D721Med (cell line): ENCODE measurements at regions not wholly inside any gene's neighbourhood (a gene's known extent, or its start where the extent isn't known, plus 50 kb on each side); places are given as distances from the start of the nearest gene placed in this dataset.

Experiments used
- DNase-seq: peaks from one replicate; pipeline ENCODE4 v3.0.0; 2011; ENCODE audit warnings: low spot score; ENCODE audit not compliant: insufficient read length
- FAIRE-seq: peaks from 2 replicates; lab custom pipeline; 2011; peaks lifted over from hg19 to GRCh38; lab: Jason Lieb, UNC
- TF ChIP-seq, protein P1 (sequence below): IDR thresholded peaks from 2 replicates; pipeline ENCODE4 v1.5.1; 2012; ENCODE audit warnings: mild to moderate bottlenecking, control low read depth; ENCODE audit not compliant: insufficient read depth; ENCODE audit errors: missing control alignments

DNA sequence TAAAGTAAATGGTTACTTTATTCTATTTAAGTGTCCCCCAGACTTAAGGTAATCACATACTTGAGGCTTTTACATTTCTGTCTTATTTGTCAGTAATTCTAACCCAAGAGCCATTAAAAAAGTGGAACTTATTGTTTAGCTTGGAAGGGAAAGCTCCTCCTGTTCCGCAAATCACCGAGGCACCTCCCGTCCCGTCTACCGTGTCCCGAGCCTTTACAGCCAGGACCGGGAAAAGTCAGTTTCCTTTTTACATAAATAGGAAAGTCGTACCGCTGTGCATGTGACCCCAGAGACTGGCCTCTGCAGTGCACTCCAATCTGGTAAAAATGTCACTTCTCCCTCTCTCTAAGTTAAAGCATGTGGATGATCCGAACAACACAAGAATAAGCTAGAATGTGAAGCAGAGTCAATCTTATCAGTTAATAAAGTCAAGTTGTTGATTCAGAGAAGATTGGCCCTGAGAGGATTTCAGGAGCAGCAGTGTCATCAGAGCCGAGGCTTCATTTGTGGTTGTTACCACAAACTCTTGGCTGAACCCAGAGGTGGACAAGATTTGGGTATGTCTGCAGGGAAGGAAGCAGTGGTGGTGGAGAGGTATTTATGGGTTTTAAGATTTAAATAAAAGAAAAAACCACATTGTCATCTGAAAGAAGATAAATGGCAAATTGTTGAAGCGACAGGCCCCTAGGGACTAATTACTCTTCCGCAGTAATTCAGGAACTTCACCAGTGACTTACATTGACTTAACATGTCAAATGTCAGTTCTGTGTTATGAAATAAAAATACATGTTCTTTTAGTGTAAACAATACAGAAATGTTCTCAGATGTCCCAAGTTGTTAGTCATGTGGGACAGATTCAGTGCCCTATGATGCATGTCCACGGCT lies 316.6 kb upstream of the ZNF32 start:
- FAIRE-seq (no peak), DNase-seq (no peak)
- TF ChIP-seq, protein P1, sequence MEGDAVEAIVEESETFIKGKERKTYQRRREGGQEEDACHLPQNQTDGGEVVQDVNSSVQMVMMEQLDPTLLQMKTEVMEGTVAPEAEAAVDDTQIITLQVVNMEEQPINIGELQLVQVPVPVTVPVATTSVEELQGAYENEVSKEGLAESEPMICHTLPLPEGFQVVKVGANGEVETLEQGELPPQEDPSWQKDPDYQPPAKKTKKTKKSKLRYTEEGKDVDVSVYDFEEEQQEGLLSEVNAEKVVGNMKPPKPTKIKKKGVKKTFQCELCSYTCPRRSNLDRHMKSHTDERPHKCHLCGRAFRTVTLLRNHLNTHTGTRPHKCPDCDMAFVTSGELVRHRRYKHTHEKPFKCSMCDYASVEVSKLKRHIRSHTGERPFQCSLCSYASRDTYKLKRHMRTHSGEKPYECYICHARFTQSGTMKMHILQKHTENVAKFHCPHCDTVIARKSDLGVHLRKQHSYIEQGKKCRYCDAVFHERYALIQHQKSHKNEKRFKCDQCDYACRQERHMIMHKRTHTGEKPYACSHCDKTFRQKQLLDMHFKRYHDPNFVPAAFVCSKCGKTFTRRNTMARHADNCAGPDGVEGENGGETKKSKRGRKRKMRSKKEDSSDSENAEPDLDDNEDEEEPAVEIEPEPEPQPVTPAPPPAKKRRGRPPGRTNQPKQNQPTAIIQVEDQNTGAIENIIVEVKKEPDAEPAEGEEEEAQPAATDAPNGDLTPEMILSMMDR: no peak

DNA sequence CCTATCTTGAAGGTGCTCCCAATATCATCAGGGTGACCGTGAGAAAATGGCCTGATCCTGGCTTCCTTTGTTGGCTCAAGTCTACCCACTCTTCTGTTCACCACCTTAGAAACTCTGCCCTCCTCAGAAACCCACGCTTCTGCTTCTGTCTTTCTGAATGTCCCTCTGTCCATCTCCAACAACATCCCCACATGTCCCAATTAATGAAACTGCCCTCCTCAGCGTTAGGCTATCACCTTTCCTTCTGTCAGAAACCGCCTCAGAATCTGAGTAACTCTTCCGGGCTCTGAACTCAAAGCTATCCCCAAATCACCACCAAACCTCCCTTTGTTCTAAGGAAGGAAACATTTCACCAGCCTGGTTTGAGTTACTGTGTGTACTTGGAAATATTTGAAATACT lies 315.8 kb upstream of the ZNF32 start:
- FAIRE-seq (no peak), DNase-seq (no peak)
- TF ChIP-seq, protein P1: no peak

DNA sequence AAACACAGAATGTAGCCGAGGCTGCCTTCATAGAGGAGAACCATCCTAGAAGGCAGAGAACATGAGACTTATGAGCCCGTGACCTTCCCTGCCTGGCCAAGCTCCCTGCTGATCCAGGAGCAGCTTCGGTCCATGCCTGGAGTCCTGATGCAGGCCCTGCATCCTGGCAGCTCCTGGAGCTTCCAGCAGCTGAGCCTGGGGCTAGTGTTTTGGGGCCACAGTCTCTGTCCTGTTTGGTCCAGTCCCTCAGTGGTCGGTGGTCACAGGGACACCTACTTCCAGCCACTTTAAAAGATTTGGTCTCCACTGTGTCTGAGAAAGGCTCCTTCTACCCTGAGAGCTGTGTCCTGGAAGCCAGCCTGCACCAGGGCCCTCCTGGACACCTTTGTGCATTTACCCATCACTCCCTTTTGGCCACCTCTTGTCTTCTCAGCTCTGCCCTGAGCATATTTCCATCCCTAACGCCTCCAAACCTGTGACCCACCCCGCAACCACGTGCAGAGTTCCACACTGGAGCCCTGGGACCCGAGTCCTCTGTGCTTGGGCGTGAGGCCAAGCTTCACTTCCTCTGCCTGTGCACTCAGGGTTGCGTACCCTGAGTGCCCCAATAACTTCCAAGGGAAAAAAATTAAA lies 315.2 kb upstream of the ZNF32 start:
- no peak for DNase-seq
- TF ChIP-seq, protein P1: no peak
- FAIRE-seq: no peak

DNA sequence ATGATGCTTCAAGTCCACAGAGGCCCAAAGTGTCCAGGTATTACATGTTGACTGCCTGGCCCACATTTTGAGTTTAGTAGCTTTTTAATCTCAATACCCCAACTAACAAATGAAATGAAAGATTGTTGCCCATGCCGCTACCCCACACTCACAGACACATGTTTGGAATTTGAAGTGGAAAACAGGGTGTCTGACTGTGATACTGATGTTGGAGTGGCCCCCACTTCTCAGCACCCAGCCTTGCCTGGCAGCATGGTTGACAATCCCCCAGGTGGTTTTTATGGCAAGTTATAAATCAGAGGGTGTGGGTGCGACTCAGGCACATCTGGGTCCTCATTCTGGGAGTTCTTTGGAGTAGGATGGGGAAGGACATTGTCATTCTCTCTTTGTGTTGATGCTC lies 314.7 kb upstream of the ZNF32 start:
- DNase-seq (no peak), FAIRE-seq (no peak)

DNA sequence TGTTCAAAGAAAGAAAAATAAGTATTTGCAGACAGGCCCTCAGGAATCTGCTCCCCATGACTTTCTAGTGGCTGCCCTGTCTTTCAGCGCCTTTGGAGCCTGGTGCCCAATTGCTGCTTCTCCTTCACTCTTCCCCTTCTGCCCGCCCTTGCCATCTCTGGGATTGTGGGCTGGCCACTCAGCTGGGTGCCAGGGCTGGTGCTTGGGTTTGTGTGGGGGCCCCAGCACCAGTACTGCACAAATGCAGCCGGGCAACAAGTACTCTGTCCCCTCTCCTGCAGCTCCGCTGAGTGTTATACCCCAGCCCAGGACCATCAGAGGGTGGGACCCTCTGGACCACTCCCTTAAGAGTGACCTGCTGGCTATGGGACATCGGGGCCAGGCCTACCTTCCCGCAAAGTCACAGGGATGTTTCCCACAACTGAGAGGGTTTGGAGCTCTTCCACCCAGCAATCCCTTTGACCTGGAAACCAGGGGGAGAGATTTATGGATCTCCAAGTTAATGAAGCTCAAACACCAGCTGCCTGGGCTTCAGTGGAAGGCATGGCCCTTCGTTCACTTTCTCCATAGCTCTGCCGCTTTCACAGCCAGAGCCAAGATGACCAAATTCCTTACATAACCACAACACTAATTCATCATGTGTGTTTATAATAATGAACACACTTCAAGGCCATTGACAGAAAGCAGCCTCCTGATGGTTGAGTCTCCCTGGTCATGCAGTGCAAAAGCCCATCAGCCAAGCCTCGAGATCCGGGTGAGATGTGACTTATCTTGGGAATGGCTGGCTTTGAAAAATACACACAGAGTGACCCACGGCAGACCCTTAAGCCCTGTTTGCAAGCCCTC lies 313.9 kb upstream of the ZNF32 start:
- FAIRE-seq (no peak), DNase-seq (no peak)
- TF ChIP-seq, protein P1: no peak

More for the DNA sequence above, 314.7 kb upstream of the ZNF32 start:
- TF ChIP-seq, protein P1: no peak

DNA sequence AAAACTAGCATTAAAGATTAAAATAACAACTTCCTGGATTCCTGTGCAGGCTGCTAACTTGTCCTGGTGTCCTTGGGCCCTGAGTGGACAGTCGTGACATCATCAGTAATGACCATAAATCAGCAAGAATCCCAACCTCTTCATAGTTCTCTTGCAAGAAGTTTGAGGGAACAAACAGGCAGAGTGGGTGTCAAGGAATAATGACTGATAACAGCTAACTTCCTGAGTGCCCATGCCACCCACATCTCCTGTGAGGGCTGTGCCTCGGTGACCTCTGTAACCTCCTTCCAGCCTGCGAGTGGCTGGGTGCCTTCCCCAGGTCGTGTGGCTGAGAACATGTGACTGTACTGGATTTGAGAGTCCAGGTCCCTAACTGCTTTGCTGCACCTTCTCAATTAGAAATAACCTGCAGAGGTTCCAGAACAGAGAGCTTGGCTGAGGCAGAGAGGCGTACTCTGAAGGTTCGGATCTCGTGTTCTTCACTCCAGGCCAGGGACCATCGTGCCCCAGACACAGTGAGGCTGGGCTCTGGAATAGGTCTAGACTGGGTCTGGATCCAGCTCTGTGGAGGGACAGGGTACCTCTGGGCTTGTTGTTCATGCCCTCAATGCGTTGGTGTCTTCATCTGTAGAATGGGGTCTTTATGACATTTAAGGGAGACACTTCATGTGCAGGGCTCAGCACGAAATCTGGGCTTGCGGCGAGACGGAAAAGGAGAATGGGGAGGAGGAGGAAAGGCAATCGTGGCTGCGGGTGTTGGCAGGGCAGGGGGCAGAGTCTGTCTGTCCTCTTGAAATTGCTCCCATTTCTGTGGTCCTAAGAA lies 313.1 kb upstream of the ZNF32 start:
- TF ChIP-seq, protein P1: no peak
- DNase-seq (no peak), FAIRE-seq (no peak)
